BLaER1 (cell line): ENCODE measurements at regions not wholly inside any gene's neighbourhood (a gene's known extent, or its start where the extent isn't known, plus 50 kb on each side); places are given as distances from the start of the nearest gene placed in this dataset.

ENCODE experiments used
- H3K27ac ChIP-seq: shearing (Covaris generic); formaldehyde crosslinking; 2 replicates; pipeline ENCODE4 v1.8.1; 2022
- H3K27me3 ChIP-seq: shearing (Covaris generic); formaldehyde crosslinking; 2 replicates; pipeline ENCODE4 v1.8.1; 2022
- H3K36me3 ChIP-seq: shearing (Covaris generic); formaldehyde crosslinking; 2 replicates; pipeline ENCODE4 v1.8.1; 2022
- H3K4me1 ChIP-seq: shearing (Covaris generic); formaldehyde crosslinking; 2 replicates; pipeline ENCODE4 v1.8.1; 2022
- H3K4me2 ChIP-seq: shearing (Covaris generic); formaldehyde crosslinking; 2 replicates; pipeline ENCODE4 v1.8.1; 2022
- H3K4me3 ChIP-seq: shearing (Covaris generic); formaldehyde crosslinking; 2 replicates; pipeline ENCODE4 v1.8.1; 2022
- H3K9ac ChIP-seq: shearing (Covaris generic); formaldehyde crosslinking; 2 replicates; pipeline ENCODE4 v1.8.1; 2022
- H3K9me3 ChIP-seq: shearing (Covaris generic); formaldehyde crosslinking; 2 replicates; pipeline ENCODE4 v1.8.1; 2022
- H4K20me1 ChIP-seq: shearing (Covaris generic); formaldehyde crosslinking; 2 replicates; pipeline ENCODE4 v1.8.1; 2022
- Cebpa-rat ChIP-seq: shearing (Covaris generic); IDR thresholded peaks from 2 replicates; pipeline ENCODE4 v1.8.1; 2022

DNA sequence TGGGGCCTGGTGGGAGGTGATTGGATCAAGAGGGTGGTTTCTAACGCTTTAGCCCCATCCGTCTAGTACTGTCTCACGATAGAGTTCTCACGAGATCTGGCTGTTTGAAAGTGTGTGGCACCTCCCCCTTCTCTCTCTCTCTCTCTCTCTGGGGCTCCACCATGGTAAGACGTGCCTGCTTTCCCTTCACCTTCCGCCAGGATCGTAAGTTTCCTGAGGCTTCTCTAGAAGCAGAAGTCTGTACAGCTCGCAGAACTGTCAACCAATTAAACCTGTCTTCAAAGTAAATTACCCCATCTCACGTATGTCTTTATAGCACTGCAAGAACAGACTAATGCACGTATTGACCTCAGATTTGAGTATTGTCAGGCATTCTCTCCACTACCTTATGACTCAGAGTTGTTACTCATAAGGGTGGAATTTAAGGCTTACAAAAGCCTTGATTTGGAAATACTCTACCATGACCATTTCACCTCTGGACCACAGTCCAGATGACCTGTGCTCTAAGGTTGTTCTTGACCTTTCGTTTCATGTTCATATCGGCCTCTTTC lies 99.5 kb upstream of the AGAP1 start:
- Histone ChIP-seq H3K4me3 (no peak overlapping the region), H4K20me1 (0 out of 2 replicates have a peak, but pooled peaks cover 14% of the 10 kb centered on the region), H3K9ac (no peak overlapping the region), H3K4me1 (peaks cover 37% of the 10 kb centered on the region), H3K36me3 (no peaks in the 10 kb centered on the region), H3K9me3 (peaks cover 4% of the 10 kb centered on the region; the same call in 1 of the 2 replicates), H3K4me2 (no peak overlapping the region), H3K27ac (no peak overlapping the region), H3K27me3 (no peaks in the 10 kb centered on the region)
- TF ChIP-seq Cebpa-rat = no peak

DNA sequence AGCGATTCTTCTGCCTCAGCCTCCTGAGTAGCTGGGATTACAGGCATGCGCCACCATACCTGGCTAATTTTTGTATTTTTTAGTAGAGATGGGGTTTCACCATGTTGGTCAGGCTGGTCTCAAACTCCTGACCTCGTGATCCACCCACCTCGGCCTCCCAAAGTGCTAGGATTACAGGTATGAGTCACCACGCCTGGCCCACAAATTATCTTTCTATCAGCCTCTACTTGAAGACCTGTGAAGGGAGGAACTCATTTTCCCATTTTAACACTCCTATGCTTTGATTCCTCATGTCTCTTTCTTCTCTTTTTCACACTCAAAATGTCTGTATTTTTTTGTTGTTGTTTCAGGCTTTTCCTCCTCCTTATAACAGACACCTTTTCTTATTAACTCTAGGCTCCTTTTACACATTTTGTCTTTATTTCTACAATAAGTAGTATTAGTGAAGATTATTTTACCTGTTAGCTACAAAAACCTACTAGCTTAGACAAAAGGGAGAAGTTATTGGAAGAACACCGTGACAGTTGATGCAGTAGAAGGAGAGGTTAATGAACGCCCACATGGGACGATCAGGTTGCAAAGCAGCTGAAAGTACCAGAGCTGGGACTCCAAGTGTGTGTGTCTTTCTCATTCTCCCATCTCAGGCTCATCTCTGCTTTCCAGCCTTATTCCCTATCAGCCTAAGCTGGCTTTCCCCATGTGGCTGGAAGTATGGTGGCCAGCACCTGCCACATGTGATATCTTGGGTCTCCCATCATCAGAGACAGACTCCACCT lies 97.6 kb upstream of the AGAP1 start:
- H3K9me3 ChIP-seq = peaks cover 23% of the 10 kb centered on the region
- H3K27me3 ChIP-seq = no peaks in the 10 kb centered on the region
- H4K20me1 ChIP-seq = 0 out of 2 replicates have a peak, but pooled peaks cover 2% of the 10 kb centered on the region
- no peak overlapping the region for H3K4me2 ChIP-seq
- no peak overlapping the region for H3K4me3 ChIP-seq
- H3K36me3 ChIP-seq = no peaks in the 10 kb centered on the region
- H3K4me1 ChIP-seq = peaks cover 18% of the 10 kb centered on the region
- no peak for TF ChIP-seq Cebpa-rat
- H3K27ac ChIP-seq = no peak overlapping the region
- no peak overlapping the region for H3K9ac ChIP-seq

DNA sequence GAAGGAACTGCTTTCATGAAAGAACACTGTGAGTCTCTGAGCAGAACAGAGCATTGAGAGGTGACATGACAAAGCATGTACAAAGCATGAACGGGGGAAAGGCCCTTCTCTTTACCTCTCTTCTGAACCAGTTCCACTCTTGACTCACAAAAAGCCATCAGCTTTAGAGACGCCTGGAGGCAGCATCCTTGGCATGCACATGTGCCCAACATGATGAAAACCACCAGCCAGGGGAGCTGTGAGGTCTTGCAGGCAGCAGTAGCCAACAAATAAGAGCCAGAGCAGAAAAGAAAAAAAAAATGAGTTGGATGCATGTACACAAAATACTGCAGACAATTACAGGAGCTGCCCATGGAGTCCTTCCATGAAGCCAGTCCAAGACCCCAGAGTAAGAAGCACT lies 95.5 kb upstream of the AGAP1 start:
- H3K27ac ChIP-seq = no peak overlapping the region
- H3K9ac ChIP-seq = no peak overlapping the region
- no peaks in the 10 kb centered on the region for H3K27me3 ChIP-seq
- H3K4me1 ChIP-seq = no peaks in the 10 kb centered on the region
- H4K20me1 ChIP-seq = no peaks in the 10 kb centered on the region
- peaks cover 23% of the 10 kb centered on the region for H3K9me3 ChIP-seq
- no peak overlapping the region for H3K4me3 ChIP-seq
- H3K36me3 ChIP-seq = no peaks in the 10 kb centered on the region
- no peak for TF ChIP-seq Cebpa-rat
- no peak overlapping the region for H3K4me2 ChIP-seq

DNA sequence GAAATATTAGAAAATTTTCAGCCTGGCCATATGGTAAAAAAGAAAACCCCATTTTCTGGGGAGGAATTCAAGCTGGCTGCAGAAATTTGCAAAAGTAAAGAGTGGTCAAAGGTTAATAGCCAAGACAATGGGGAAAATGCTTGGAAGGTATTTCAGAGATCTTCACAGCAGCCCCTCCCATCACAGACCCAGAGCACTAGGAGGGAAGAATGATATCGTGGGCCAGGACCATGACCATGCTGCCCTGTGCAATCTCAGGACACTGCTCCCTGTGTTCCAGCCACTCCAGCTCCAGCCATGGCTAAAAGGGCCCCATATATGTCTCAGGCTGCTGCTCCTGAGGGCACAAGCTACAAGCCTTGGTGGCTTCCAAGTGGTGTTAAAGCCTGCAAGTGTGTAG lies 93.9 kb upstream of the AGAP1 start:
- no peaks in the 10 kb centered on the region for H4K20me1 ChIP-seq
- H3K27me3 ChIP-seq = no peaks in the 10 kb centered on the region
- no peaks in the 10 kb centered on the region for H3K36me3 ChIP-seq
- H3K27ac ChIP-seq = no peak overlapping the region
- TF ChIP-seq Cebpa-rat = no peak
- H3K9me3 ChIP-seq = peaks cover 23% of the 10 kb centered on the region
- H3K9ac ChIP-seq = no peak overlapping the region
- no peaks in the 10 kb centered on the region for H3K4me1 ChIP-seq
- H3K4me2 ChIP-seq = no peak overlapping the region
- no peak overlapping the region for H3K4me3 ChIP-seq

DNA sequence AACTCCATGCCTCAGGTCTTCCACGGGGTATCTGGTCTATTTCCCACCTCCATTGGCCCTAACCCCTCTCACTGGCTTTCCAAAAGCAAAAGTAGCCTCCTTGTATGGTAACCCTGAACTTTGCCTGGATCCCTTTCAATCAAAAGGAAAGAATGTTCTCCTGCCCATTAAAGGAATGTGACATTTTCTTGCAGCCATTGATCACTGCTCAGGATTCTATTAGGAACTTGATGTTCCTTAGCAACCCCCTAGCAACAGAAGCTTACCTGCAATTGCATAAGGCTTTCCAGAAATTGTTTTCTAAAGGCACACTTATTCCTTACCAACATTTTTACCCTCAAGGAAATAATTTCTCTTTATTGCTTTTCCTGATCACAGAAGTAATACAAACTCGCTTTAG lies 91.4 kb upstream of the AGAP1 start:
- no peaks in the 10 kb centered on the region for H3K4me1 ChIP-seq
- H3K36me3 ChIP-seq = no peaks in the 10 kb centered on the region
- H3K27ac ChIP-seq = no peak overlapping the region
- no peaks in the 10 kb centered on the region for H3K27me3 ChIP-seq
- no peaks in the 10 kb centered on the region for H4K20me1 ChIP-seq
- TF ChIP-seq Cebpa-rat = no peak
- peaks cover 23% of the 10 kb centered on the region for H3K9me3 ChIP-seq
- no peak overlapping the region for H3K4me3 ChIP-seq
- H3K4me2 ChIP-seq = no peak overlapping the region
- H3K9ac ChIP-seq = no peak overlapping the region

DNA sequence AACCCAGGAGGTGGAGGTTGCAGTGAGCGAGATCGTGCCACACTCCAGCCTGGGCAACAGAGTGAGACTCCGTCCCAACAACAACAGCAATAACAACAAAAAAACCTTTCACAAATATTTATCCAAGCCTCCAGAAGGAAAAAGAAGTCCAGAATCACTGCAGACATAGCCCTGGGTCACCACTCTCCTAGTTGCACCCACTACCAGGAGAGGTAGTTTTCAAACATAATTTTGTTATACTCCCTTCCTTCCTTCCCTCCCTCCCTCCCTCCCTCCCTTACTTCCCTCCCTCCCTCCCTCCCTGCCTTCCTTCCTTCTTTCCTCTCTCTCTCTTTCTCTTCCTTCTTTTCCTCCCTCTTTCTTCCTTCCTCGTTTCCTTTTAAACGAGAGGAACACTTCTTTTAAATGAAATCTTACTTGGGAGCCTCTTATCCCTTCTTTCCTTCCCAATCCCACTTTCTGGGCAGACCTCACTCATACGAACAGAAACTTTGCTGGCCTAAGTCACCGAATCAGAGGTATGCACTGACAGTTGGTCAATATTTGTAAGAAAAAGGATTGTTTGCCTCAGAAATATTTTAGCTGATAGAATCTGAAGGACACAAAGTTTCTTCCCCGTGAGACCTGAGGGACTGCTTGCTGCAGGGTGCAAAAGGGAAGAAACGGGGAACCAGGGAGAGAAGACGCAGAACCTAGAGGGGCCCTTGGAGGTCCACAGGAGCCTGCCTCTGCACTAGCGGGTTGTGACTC lies 88.1 kb upstream of the AGAP1 start:
- Histone ChIP-seq H3K36me3 (no peaks in the 10 kb centered on the region), H3K4me1 (peaks cover 10% of the 10 kb centered on the region), H3K9ac (no peak overlapping the region), H3K27me3 (no peaks in the 10 kb centered on the region), H3K4me3 (no peak overlapping the region), H4K20me1 (no peaks in the 10 kb centered on the region), H3K4me2 (no peak overlapping the region), H3K27ac (no peak overlapping the region), H3K9me3 (peaks cover 5% of the 10 kb centered on the region)
- no peak for TF ChIP-seq Cebpa-rat

DNA sequence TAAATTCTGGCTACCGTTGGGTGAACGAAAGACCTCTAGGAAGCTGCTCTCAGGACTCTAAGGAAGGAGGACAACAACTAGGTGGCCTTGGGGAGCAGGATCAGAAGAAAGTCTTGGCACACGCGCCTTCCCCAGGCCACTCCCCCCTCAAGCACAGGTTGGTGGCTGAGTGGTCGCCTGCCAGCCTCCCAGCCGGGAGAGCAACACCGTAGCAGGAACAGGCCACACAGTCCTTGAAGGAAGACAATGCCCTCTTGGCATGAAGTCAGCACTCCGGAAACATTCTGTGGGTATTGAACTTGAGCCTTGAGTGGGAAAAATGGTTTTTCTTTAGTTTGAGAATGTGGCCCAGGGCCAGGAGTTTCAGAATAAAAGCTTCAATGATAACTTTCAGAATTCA lies 87.4 kb upstream of the AGAP1 start:
- Histone ChIP-seq H3K4me2 (no peak overlapping the region), H3K27me3 (no peaks in the 10 kb centered on the region), H3K9ac (no peak overlapping the region), H3K27ac (no peak overlapping the region), H3K4me3 (no peak overlapping the region), H3K36me3 (no peaks in the 10 kb centered on the region), H3K4me1 (peaks cover 10% of the 10 kb centered on the region), H3K9me3 (no peaks in the 10 kb centered on the region), H4K20me1 (no peaks in the 10 kb centered on the region)
- no peak for TF ChIP-seq Cebpa-rat

DNA sequence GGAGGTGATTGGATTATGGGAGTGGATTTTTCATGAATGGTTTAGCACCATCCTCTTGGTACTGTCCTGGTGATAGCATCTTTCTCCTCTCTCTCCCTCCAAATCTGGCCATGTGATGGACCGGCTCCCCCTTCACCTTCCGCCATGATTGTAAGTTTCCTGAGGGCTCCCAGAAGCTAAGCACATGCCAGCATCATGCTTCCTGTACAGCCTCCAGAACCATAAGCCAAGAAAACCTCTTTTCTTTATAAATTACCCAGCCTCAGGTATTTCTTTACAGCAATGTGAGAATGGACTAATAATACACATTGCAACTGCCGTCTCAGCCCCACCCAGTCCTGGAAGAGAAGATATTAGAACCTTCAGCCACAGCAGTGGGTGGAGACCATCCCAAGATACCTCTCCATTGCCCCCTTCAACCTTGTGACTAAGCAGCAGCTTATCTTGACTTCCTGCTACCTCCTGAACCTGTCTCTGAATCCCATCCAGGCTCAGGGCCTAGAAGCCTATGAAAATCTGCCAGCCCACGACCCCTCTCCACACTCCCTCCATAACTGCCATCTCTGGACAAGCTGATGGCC lies 81.8 kb upstream of the AGAP1 start:
- Histone ChIP-seq H3K27ac (no peak overlapping the region), H3K9me3 (no peaks in the 10 kb centered on the region), H4K20me1 (no peaks in the 10 kb centered on the region), H3K9ac (no peak overlapping the region), H3K27me3 (no peaks in the 10 kb centered on the region), H3K4me3 (no peak overlapping the region), H3K36me3 (no peaks in the 10 kb centered on the region), H3K4me1 (peaks cover 23% of the 10 kb centered on the region), H3K4me2 (no peak overlapping the region)
- TF ChIP-seq Cebpa-rat = no peak

DNA sequence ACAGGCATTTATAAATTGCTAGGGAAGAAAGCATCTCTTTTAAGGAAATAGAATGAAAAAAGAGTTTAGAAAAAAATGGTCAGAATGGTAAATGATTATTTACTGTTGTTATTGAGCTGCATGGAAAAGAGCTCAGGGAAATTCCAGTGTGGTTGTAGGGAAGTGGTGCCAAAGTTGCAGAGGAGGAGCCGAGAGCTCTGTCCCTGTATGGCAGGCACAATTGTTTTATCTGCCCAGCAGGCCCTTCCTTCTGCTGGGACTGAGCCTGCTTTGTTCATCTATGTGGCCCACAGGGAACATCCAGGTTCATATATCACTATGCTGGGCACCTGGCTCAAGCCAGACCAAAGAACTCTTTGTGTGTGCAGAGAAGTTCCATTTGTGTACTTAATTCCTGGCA lies 80.8 kb upstream of the AGAP1 start:
- H3K4me3 ChIP-seq = no peak overlapping the region
- no peaks in the 10 kb centered on the region for H3K9me3 ChIP-seq

DNA sequence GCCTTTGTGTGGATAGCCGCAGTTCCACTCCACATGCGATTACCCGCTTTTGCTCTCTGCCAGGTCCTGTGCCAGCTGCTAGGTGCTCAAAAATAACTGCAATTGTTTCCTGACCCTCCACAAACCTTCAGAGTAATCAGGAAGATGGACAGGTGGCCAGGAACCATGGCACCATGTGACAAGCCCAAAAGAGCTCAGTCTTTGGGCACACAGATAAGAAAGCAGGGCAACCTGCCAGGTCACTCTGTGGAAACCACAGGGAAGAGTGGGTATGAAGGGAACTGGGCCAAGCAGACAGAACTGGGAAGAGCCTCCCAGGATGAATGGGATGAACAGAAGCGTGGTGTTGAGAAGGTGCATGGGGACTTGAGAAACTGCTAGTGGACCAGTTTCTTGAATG lies 79.4 kb upstream of the AGAP1 start:
- no peaks in the 10 kb centered on the region for H4K20me1 ChIP-seq
- H3K27ac ChIP-seq = no peak overlapping the region
- no peak for TF ChIP-seq Cebpa-rat
- H3K9ac ChIP-seq = no peak overlapping the region
- H3K4me1 ChIP-seq = peaks cover 24% of the 10 kb centered on the region
- no peak overlapping the region for H3K4me3 ChIP-seq
- no peaks in the 10 kb centered on the region for H3K9me3 ChIP-seq
- H3K36me3 ChIP-seq = no peaks in the 10 kb centered on the region
- H3K27me3 ChIP-seq = no peaks in the 10 kb centered on the region
- no peak overlapping the region for H3K4me2 ChIP-seq

More for the DNA sequence above, 80.8 kb upstream of the AGAP1 start:
- Histone ChIP-seq H3K4me1 (peaks cover 30% of the 10 kb centered on the region), H3K4me2 (no peak overlapping the region), H3K36me3 (no peaks in the 10 kb centered on the region), H3K9ac (no peak overlapping the region), H4K20me1 (no peaks in the 10 kb centered on the region), H3K27me3 (no peaks in the 10 kb centered on the region), H3K27ac (no peak overlapping the region)
- TF ChIP-seq Cebpa-rat = no peak
